Smooth muscle cell (in vitro differentiated cells): ENCODE measurements at regions not wholly inside any gene's neighbourhood (a gene's known extent, or its start where the extent isn't known, plus 50 kb on each side); places are given as distances from the start of the nearest gene placed in this dataset.

Experiments used
- DNase-seq: peaks from one replicate; lab custom pipeline; 2025; ENCODE audit not compliant: unreplicated experiment; lab: John Stamatoyannopoulos, UW
- H2AFZ ChIP-seq: fragments of 200-600 bp; sonication (generic); 2 replicates; pipeline ENCODE4 v1.6.0; 2016; ENCODE audit warnings: antibody characterized with exemption, low read depth, mild to moderate bottlenecking
- H3F3A ChIP-seq: fragments of 200-600 bp; sonication (generic); 2 replicates; pipeline ENCODE4 v1.6.0; 2017; ENCODE audit warnings: antibody characterized with exemption, low read depth
- H3K27ac ChIP-seq: fragments of 200-600 bp; sonication (generic); 2 replicates; pipeline ENCODE4 v1.5.1; 2016; ENCODE audit warnings: low read depth, mild to moderate bottlenecking
- H3K27me3 ChIP-seq: fragments of 200-600 bp; sonication (generic); 2 replicates; pipeline ENCODE4 v1.6.1; 2016; ENCODE audit warnings: low read depth, mild to moderate bottlenecking
- H3K36me3 ChIP-seq: fragments of 200-600 bp; sonication (generic); 2 replicates; pipeline ENCODE4 v1.5.1; 2016; ENCODE audit warnings: low read depth
- H3K4me1 ChIP-seq: fragments of 200-600 bp; sonication (generic); 2 replicates; pipeline ENCODE4 v1.5.1; 2016; ENCODE audit warnings: low read depth
- H3K4me2 ChIP-seq: fragments of 200-600 bp; sonication (generic); 2 replicates; pipeline ENCODE4 v1.6.0; 2016; ENCODE audit warnings: mild to moderate bottlenecking
- H3K4me3 ChIP-seq: fragments of 200-600 bp; sonication (generic); 2 replicates; pipeline ENCODE4 v1.5.1; 2016; ENCODE audit warnings: mild to moderate bottlenecking
- H3K79me2 ChIP-seq: fragments of 200-600 bp; sonication (generic); 2 replicates; pipeline ENCODE4 v1.6.0; 2016; ENCODE audit warnings: low read depth, mild to moderate bottlenecking
- H3K9ac ChIP-seq: fragments of 200-600 bp; sonication (generic); 2 replicates; pipeline ENCODE4 v1.6.0; 2016; ENCODE audit warnings: low read depth
- H3K9me3 ChIP-seq: fragments of 200-600 bp; sonication (generic); replicated peaks from 2 replicates; pipeline ENCODE4 v1.5.1; 2016; ENCODE audit warnings: low read depth
- H4K20me1 ChIP-seq: fragments of 200-600 bp; sonication (generic); 2 replicates; pipeline ENCODE4 v1.6.0; 2016; ENCODE audit warnings: low read depth
- WGBS: methylation state at CpG from one replicate; pipeline ENCODE4 v1.1.7; 2016; ENCODE audit warnings: low lambda C conversion rate; 5-methylcytosine and 5-hydroxymethylcytosine counted together
- TF ChIP-seq, protein P1 (sequence below): fragments of 200-600 bp; sonication (generic); IDR thresholded peaks from 2 replicates; pipeline ENCODE4 v1.5.1; 2017; ENCODE audit warnings: borderline replicate concordance, mild to moderate bottlenecking, antibody characterized with exemption; ENCODE audit not compliant: insufficient read depth, poor library complexity, severe bottlenecking

GRCh38 chr3:150278843-150279381, 129.2 kb upstream of the TSC22D2 start:
- WGBS = 58% methylated on average over 7 of the region's 7 CpGs
- Histone ChIP-seq H3K4me1 (peaks cover 27% of the 10 kb centered on the region), H3K9ac (no peak overlapping the region), H2AFZ (peak overlapping the region; percentile 65), H3K79me2 (no peaks in the 10 kb centered on the region), H3K27ac (no peak overlapping the region), H4K20me1 (no peaks in the 10 kb centered on the region), H3K4me2 (peak overlapping the region; percentile 31), H3F3A (no peaks in the 10 kb centered on the region), H3K9me3 (no peaks in the 10 kb centered on the region), H3K27me3 (no peaks in the 10 kb centered on the region), H3K4me3 (no peak overlapping the region), H3K36me3 (no peaks in the 10 kb centered on the region)
- TF ChIP-seq, protein P1, sequence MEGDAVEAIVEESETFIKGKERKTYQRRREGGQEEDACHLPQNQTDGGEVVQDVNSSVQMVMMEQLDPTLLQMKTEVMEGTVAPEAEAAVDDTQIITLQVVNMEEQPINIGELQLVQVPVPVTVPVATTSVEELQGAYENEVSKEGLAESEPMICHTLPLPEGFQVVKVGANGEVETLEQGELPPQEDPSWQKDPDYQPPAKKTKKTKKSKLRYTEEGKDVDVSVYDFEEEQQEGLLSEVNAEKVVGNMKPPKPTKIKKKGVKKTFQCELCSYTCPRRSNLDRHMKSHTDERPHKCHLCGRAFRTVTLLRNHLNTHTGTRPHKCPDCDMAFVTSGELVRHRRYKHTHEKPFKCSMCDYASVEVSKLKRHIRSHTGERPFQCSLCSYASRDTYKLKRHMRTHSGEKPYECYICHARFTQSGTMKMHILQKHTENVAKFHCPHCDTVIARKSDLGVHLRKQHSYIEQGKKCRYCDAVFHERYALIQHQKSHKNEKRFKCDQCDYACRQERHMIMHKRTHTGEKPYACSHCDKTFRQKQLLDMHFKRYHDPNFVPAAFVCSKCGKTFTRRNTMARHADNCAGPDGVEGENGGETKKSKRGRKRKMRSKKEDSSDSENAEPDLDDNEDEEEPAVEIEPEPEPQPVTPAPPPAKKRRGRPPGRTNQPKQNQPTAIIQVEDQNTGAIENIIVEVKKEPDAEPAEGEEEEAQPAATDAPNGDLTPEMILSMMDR = no peak
- DNase-seq = no peak

- Histone ChIP-seq H3K4me3 (no peak overlapping the region), H3F3A (no peaks in the 10 kb centered on the region), H3K27me3 (no peaks in the 10 kb centered on the region), H3K9ac (no peak overlapping the region), H2AFZ (peak overlapping the region; percentile 1), H3K9me3 (no peaks in the 10 kb centered on the region), H4K20me1 (no peaks in the 10 kb centered on the region), H3K4me1 (peaks cover 27% of the 10 kb centered on the region), H3K4me2 (no peak overlapping the region), H3K79me2 (no peaks in the 10 kb centered on the region), H3K27ac (no peak overlapping the region), H3K36me3 (no peaks in the 10 kb centered on the region)
- TF ChIP-seq, protein P1 = no peak
- no peak for DNase-seq
Observed at GRCh38 chr3:150278195-150278594, 129.9 kb upstream of the TSC22D2 start.

GRCh38 chr3:150277444-150277843, 130.7 kb upstream of the TSC22D2 start:
- no peak for DNase-seq
- no peak overlapping the region for H3K4me3 ChIP-seq
- peaks cover 27% of the 10 kb centered on the region for H3K4me1 ChIP-seq
- H3K27me3 ChIP-seq = no peaks in the 10 kb centered on the region
- no peaks in the 10 kb centered on the region for H3F3A ChIP-seq
- no peaks in the 10 kb centered on the region for H3K36me3 ChIP-seq
- H3K27ac ChIP-seq = no peak overlapping the region
- H3K9me3 ChIP-seq = no peaks in the 10 kb centered on the region
- no peaks in the 10 kb centered on the region for H3K79me2 ChIP-seq
- no peak overlapping the region for H3K9ac ChIP-seq
- TF ChIP-seq, protein P1 = no peak
- H3K4me2 ChIP-seq = no peak overlapping the region
- no peaks in the 10 kb centered on the region for H4K20me1 ChIP-seq
- H2AFZ ChIP-seq = no peak overlapping the region

DNA sequence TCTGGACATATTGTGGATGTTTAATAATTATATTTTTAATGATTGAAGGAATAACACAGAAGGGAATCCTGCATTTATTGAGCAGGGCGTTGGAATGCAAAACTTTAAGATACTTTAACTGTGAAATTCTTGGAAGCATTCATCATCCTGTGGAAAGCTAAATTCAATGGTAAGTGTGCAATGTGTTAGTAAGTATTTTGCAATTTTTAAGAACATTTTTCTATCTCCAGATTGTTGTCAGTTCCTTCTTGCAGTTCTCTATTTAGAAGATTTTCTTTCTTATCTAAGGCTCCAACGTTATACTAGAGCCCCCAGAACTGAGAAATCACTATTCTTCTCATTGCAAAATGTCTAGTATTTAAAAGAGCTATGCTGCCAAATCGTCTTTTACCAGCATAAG, 132.2 kb upstream of the TSC22D2 start:
- H3K4me2 ChIP-seq = peak overlapping the region; percentile 4
- H2AFZ ChIP-seq = peak overlapping the region; percentile 64
- H3K4me1 ChIP-seq = peaks cover 27% of the 10 kb centered on the region
- TF ChIP-seq, protein P1 = no peak
- H4K20me1 ChIP-seq = no peaks in the 10 kb centered on the region
- no peak overlapping the region for H3K4me3 ChIP-seq
- no peaks in the 10 kb centered on the region for H3K79me2 ChIP-seq
- H3K9ac ChIP-seq = no peak overlapping the region
- H3K9me3 ChIP-seq = no peaks in the 10 kb centered on the region
- DNase-seq = no peak
- H3F3A ChIP-seq = peaks cover 6% of the 10 kb centered on the region
- no peak overlapping the region for H3K27ac ChIP-seq
- H3K36me3 ChIP-seq = no peaks in the 10 kb centered on the region
- no peaks in the 10 kb centered on the region for H3K27me3 ChIP-seq
- 43% methylated on average over 3 of the region's 3 CpGs for WGBS
